Immature natural killer cell (primary cell): ENCODE measurements at regions not wholly inside any gene's neighbourhood (a gene's known extent, or its start where the extent isn't known, plus 50 kb on each side); places are given as distances from the start of the nearest gene placed in this dataset.
"Not testable (repeated sequence)": the region's sequence is repeated elsewhere in the genome, so short reads cannot be mapped to it uniquely, and the experiment has no call there.

Experiments
- DNase-seq, 3 donors: peaks; one replicate each; pipeline ENCODE4 v3.0.0; 2022; ENCODE audit warnings: mixed read lengths in 1 of 3
- H3K27ac Mint-ChIP-seq, 6 donors: one replicate each; pipeline ENCODE4 v1.8.0; 2020; ENCODE audit warnings: mixed read lengths in 6 of 6, mild to moderate bottlenecking in 5 of 6, inconsistent platforms in 4 of 6, moderate library complexity in 3 of 6
- H3K27me3 Mint-ChIP-seq, 3 donors: one replicate each; pipeline ENCODE4 v1.8.0; 2020 to 2021; ENCODE audit warnings: low read depth in 3 of 3, mild to moderate bottlenecking in 3 of 3, mixed read lengths in 3 of 3, moderate library complexity in 3 of 3, inconsistent platforms in 1 of 3
- H3K36me3 Mint-ChIP-seq, 3 donors: one replicate each; pipeline ENCODE4 v1.8.0; 2020; ENCODE audit warnings: mixed read lengths in 3 of 3, inconsistent platforms in 2 of 3, mild to moderate bottlenecking in 2 of 3
- H3K4me1 Mint-ChIP-seq, 2 donors: one replicate each; pipeline ENCODE4 v1.8.0; 2020; ENCODE audit warnings: inconsistent platforms in 2 of 2, mild to moderate bottlenecking in 2 of 2, mixed read lengths in 2 of 2, moderate library complexity in 1 of 2
- H3K4me3 Mint-ChIP-seq, 5 donors: one replicate each; pipeline ENCODE4 v1.8.0; 2020; ENCODE audit warnings: mild to moderate bottlenecking in 5 of 5, mixed read lengths in 5 of 5, inconsistent platforms in 3 of 5, moderate library complexity in 3 of 5
- H3K9me3 Mint-ChIP-seq, 6 donors: one replicate each; pipeline ENCODE4 v1.8.0; 2020; ENCODE audit warnings: mild to moderate bottlenecking in 6 of 6, mixed read lengths in 6 of 6, inconsistent platforms in 4 of 6, moderate library complexity in 3 of 6

DNA sequence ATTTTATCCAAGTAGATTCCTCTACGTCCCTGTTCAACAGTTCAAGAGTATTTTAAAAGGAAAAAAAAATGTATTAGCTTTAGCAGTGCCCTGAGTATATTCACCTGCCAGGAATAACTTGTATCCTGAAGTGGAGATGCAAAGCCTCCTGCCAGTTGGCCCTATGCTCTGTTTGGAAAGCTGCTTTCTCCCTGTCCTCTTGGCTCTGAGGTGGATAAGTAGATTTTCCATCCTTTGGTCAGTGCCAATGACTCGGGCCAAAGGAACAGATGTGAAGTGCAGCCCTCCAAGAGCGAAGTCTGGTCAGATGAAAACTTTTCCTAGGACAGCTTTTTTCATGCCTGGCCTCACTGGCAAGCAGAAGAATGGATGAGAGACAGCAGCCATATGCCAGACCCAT lies 839.9 kb upstream of the TENM4 start:
- no peaks in the 10 kb centered on the region for H3K4me1 Mint-ChIP-seq
- no peak overlapping the region for H3K27ac Mint-ChIP-seq
- H3K4me3 Mint-ChIP-seq: no peak overlapping the region
- H3K27me3 Mint-ChIP-seq: no peaks in the 10 kb centered on the region
- H3K9me3 Mint-ChIP-seq: peaks cover 9 to 32% (median 18%) of the 10 kb centered on the region in 6 donors
- no peak for DNase-seq
- H3K36me3 Mint-ChIP-seq: no peaks in the 10 kb centered on the region

DNA sequence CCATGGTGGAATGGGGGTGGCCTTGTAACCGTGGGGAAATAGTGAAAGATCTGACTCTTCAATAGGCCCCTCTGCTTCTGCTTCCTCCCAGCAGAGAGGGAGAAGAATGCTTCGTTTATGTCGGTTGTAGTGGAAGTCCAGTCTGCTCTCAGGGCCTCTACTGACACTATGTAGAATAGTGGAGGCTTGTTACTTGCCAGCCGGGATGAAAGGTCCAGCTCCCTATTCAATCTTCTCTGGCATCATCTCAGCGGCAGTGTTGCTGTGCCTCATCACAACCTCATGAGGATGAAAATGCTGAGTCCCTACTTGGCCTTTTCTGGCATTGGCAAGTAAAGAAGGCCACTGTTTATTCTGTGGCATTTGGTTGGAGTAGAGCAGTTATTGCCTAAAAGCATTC lies 820.9 kb upstream of the TENM4 start:
- peaks cover 0 to 5% (median 0%) of the 10 kb centered on the region in 3 donors for H3K27me3 Mint-ChIP-seq
- H3K36me3 Mint-ChIP-seq: no peaks in the 10 kb centered on the region
- H3K4me1 Mint-ChIP-seq: no peaks in the 10 kb centered on the region
- H3K9me3 Mint-ChIP-seq: peaks cover 7 to 42% (median 22%) of the 10 kb centered on the region in 6 donors
- no peak overlapping the region for H3K4me3 Mint-ChIP-seq
- no peak for DNase-seq
- no peak overlapping the region for H3K27ac Mint-ChIP-seq

DNA sequence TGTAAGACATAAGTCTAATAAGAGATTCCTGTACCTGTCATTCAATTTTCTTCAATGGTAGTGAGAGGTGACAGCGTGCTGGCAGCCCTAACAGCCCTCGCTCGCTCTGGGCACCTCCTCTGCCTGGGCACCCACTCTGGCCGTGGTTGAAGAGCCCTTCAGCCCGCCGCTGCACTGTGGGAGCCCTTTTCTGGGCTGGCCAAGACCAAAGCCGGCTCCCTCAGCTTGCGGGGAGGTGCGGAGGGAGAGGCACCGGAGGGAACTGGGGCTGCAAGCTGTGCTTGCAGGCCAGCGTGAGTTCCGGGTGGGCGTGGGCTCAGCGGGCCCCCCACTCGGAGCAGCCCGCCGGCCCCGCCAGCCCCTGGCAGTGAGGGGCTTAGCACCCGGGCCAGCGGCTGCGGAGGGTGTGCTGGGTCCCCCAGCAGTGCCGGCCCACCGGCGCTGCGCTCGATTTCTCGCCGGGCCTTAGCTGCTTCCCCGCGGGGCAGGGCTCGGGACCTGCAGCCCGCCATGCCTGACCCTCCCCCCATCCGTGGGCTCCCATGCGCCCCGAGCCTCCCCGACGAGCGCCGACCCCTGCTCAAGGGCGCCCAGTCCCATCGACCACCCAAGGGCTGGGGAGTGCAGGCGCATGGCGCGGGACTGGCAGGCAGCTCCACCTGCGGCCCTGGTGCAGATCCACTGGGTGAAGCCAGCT lies 816.6 kb upstream of the TENM4 start:
- H3K27ac Mint-ChIP-seq, DNase-seq, H3K4me3 Mint-ChIP-seq, H3K36me3 Mint-ChIP-seq, H3K27me3 Mint-ChIP-seq, H3K4me1 Mint-ChIP-seq: not testable (repeated sequence)
- H3K9me3 Mint-ChIP-seq: peaks cover 8 to 46% (median 27%) of the 10 kb centered on the region in 6 donors

DNA sequence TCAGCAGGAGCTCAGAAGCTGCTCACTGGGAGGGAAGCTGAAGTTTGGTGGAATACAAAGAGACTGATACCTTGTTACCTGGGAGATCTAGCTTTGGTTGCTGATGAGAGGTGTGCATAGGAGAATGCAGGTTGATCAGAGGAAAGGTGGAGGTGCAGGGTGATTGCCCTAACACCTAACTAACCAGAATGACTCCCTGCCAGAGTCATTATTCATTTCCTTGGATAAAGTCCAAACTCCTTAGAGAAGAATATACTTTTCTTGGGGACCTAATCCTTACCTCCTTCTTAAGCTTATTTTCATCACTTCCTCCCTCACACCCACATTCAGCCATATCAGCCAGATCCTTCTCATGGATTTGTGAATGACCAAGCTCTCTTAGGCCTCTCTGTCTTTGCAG lies 814.2 kb upstream of the TENM4 start:
- Mint-ChIP-seq H3K36me3 (no peaks in the 10 kb centered on the region), H3K4me3 (no peak overlapping the region), H3K4me1 (no peaks in the 10 kb centered on the region), H3K27ac (no peak overlapping the region), H3K9me3 (peaks cover 6 to 38% (median 21%) of the 10 kb centered on the region in 6 donors), H3K27me3 (peaks cover 0 to 4% (median 0%) of the 10 kb centered on the region in 3 donors)
- no peak for DNase-seq

DNA sequence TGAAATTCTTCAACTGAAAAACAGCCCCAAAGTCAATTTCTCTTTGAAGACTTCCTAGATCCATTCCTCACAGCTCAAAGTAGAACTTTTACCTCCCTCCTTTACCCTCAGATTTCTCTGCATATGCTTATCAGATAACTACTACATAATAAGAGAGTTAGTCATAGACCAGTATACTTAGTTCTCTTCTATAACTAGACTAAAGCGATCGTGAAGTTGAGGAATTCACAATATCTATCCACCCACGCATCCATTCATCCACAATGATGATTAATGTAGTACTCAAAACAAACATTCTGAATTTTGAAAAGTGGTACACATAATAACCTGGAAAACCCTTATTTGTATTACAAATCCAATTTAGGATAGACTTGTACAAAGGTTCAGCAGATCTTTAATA lies 800.9 kb upstream of the TENM4 start:
- H3K27ac Mint-ChIP-seq: no peak overlapping the region
- peaks cover 17 to 69% (median 24%) of the 10 kb centered on the region in 6 donors for H3K9me3 Mint-ChIP-seq
- H3K36me3 Mint-ChIP-seq: no peaks in the 10 kb centered on the region
- H3K4me1 Mint-ChIP-seq: no peaks in the 10 kb centered on the region
- no peak overlapping the region for H3K4me3 Mint-ChIP-seq
- no peak for DNase-seq
- peaks cover 0 to 1% (median 0%) of the 10 kb centered on the region in 3 donors for H3K27me3 Mint-ChIP-seq

DNA sequence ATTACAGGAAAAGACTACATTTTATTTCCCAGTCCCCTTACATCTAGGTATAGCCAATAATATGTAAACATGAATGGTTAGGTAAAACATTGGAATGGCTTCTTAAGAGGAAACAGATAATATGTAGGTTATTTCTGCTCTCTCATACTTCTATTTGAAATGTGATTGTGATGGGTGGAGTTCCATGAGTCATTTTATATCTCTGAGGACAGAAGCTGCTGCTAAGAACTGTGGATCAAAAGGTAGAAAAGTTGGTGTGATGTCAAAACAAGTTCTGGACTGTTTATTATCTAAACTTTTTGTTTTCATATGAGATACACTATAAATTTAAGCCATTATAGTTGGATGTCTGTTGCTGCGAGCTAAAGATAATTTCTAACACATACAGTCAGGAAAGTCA lies 799.4 kb upstream of the TENM4 start:
- Mint-ChIP-seq H3K4me3 (no peak overlapping the region), H3K27me3 (peaks cover 0 to 1% (median 0%) of the 10 kb centered on the region in 3 donors), H3K9me3 (peaks cover 16 to 64% (median 23%) of the 10 kb centered on the region in 6 donors), H3K36me3 (no peaks in the 10 kb centered on the region), H3K4me1 (no peaks in the 10 kb centered on the region), H3K27ac (no peak overlapping the region)
- DNase-seq: no peak

DNA sequence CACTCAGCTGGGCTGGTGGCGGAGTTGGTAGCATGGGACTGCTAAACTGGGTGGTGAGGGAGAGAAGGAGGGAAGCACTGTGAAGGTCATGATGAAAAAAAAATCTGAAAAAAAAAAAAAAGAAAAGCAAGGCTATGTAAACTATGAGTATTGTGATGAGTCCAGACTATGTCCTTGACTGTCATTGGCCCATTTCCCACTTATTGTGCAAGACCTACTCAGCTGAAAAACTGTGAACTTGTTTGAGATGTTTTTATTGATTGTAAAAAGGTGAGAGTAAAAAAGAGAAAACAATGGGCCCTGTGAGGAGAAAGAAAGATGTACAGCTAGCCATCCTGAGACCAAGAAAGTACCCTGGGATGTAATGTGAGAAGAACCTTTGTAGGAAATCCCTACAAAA lies 798.4 kb upstream of the TENM4 start:
- H3K27me3 Mint-ChIP-seq: peaks cover 0 to 1% (median 0%) of the 10 kb centered on the region in 3 donors

DNA sequence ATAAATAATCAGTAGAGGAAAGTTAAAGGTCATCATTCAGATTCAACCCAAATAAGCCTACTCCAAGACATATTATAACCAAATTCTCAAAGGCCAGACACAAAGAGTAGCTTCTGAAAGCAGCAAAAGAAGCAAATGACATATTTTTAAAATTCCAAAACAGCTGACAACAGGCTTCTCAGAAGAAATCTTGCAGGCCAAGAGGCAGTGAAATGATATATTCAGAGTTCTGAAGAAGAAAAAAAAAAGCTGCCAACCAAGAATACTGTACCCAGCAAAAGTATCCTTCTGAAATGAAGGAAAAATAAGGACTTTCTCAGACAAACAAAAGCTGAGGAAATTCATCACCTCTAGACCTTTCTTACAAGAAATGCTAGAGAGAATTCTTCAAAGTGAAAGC lies 787.1 kb upstream of the TENM4 start:
- Mint-ChIP-seq H3K36me3 (peaks cover 0 to 11% (median 3%) of the 10 kb centered on the region in 3 donors), H3K4me1 (no peaks in the 10 kb centered on the region), H3K27ac (no peak overlapping the region), H3K9me3 (peaks cover 20 to 54% (median 38%) of the 10 kb centered on the region in 6 donors), H3K4me3 (no peak overlapping the region), H3K27me3 (peaks cover 0 to 3% (median 0%) of the 10 kb centered on the region in 3 donors)
- no peak for DNase-seq

More for the DNA sequence above, 798.4 kb upstream of the TENM4 start:
- no peak overlapping the region for H3K27ac Mint-ChIP-seq
- no peak for DNase-seq
- H3K9me3 Mint-ChIP-seq: peaks cover 20 to 64% (median 29%) of the 10 kb centered on the region in 6 donors
- H3K4me1 Mint-ChIP-seq: no peaks in the 10 kb centered on the region
- peaks cover 0 to 4% (median 0%) of the 10 kb centered on the region in 3 donors for H3K36me3 Mint-ChIP-seq
- no peak overlapping the region for H3K4me3 Mint-ChIP-seq

DNA sequence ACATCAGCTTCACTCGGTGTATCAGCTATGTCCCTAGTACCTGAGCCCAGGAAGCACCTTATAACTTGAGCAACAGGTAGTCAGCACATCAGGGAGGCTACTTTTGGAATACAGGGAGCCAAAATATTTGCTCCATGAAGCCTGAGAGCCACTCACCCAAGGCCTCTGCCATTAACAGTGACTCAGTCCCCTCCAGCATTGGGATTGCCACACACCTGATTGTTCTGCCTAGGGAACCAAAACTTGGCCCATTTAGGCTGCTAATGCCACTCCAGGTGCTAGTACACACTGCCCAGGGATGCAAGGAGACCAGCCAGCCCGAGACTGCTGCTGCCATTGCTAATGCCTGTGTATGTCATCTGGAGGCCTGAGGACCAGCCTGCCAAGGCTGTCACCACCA lies 773.6 kb upstream of the TENM4 start:
- Mint-ChIP-seq H3K27ac (no peak overlapping the region), H3K4me3 (no peak overlapping the region), H3K4me1 (no peaks in the 10 kb centered on the region), H3K27me3 (no peaks in the 10 kb centered on the region), H3K36me3 (no peaks in the 10 kb centered on the region), H3K9me3 (peaks cover 6 to 54% (median 32%) of the 10 kb centered on the region in 6 donors)
- DNase-seq: no peak

DNA sequence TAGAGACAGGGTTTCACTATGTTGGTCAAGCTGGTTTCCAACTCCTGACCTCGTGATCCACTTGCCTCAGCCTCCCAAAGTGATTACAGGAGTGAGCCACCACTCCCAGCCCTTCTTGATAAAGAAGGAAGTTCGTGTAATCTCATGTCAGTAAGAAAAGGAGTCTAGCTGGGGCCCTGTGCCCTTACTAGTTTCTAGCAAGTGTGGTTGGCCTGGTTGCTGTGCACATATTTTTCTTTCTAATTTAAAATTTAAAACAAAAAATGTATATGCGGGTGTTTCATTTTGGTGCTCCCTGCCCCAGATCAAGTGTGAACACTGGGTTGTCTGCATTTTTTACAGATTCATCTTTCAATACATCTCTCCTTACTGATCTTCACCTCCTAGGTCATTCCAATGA lies 770.8 kb upstream of the TENM4 start:
- no peaks in the 10 kb centered on the region for H3K4me1 Mint-ChIP-seq
- H3K36me3 Mint-ChIP-seq: no peaks in the 10 kb centered on the region
- no peak for DNase-seq
- H3K27ac Mint-ChIP-seq: no peak overlapping the region
- H3K9me3 Mint-ChIP-seq: peaks cover 10 to 62% (median 33%) of the 10 kb centered on the region in 6 donors
- no peak overlapping the region for H3K4me3 Mint-ChIP-seq
- no peaks in the 10 kb centered on the region for H3K27me3 Mint-ChIP-seq

DNA sequence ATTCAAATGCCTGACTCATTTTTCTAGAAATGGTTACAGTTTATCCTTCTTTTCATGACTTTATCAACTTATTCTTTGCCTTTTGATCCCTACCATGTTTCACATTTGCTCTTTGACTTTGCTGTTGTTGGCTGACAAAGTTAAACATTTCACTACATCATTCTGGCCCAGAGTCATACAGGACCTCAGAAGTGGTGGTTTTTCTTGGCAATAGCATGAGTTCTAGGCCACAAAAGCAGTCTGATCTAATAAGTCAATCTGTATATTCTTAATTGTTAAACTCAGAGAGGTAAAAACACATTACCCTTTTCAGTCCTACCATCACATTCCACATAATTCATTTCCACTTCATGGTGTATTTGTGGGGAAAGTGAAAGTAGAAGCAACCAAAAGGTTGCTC lies 763.2 kb upstream of the TENM4 start:
- Mint-ChIP-seq H3K27me3 (no peaks in the 10 kb centered on the region), H3K9me3 (peaks cover 11 to 26% (median 17%) of the 10 kb centered on the region in 6 donors), H3K36me3 (peaks cover 0 to 4% (median 0%) of the 10 kb centered on the region in 3 donors), H3K4me3 (no peak overlapping the region), H3K4me1 (no peaks in the 10 kb centered on the region), H3K27ac (no peak overlapping the region)
- no peak for DNase-seq

DNA sequence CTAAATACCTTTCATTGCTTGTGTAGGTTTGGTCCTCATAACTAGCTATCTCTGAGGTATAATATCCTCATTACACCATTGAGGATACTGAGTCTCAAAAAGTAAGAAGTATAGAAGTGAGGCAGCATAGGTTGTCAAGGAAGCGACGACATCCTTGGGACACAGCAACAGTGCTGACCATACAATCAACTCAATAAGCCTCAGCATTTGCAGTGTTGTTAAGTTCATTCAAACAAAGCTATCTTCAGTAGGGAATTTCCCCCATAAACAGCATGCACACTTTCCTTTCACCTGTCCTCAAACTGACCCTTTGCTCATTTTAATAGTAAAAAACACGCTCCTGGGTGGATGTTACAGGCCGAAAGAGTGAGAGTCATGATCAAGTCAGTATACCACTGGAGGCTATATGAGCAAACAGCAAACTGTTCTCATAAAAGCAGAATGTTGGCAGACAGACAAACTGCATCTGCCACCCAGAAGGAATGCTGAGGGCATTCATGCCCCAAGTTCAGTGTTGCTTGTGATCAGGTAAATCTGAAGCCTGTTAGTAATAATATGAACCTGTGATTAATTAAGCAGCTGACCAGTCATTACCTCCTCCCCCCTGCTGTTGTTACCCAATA lies 756.2 kb upstream of the TENM4 start:
- Mint-ChIP-seq H3K27me3 (peaks cover 0 to 3% (median 0%) of the 10 kb centered on the region in 3 donors), H3K4me1 (no peaks in the 10 kb centered on the region), H3K36me3 (peaks cover 0 to 3% (median 0%) of the 10 kb centered on the region in 3 donors), H3K4me3 (no peak overlapping the region), H3K9me3 (peaks cover 0 to 23% (median 15%) of the 10 kb centered on the region in 6 donors), H3K27ac (no peak overlapping the region)
- no peak for DNase-seq

DNA sequence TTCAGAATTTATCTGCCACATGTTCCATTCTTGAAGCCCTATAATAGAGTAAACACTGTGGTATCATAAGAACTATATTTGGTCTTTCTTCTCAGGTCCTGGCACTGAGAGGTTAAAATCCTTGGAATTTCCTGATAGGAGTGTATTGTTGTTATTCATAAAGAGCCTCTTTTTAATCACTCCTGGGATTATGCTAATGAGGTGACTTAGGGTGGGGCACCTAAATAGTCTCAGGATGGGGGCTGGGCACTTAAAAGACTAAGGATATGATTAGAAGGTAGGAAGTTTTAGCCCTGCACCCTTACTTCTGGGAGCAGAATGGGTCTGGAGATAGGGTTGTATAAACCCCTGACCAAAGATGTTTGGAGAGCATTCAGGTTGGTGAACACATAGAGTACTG lies 755.2 kb upstream of the TENM4 start:
- no peaks in the 10 kb centered on the region for H3K4me1 Mint-ChIP-seq
- no peak overlapping the region for H3K27ac Mint-ChIP-seq
- no peak for DNase-seq
- H3K27me3 Mint-ChIP-seq: peaks cover 0 to 3% (median 0%) of the 10 kb centered on the region in 3 donors
- peaks cover 3 to 26% (median 17%) of the 10 kb centered on the region in 6 donors for H3K9me3 Mint-ChIP-seq
- no peak overlapping the region for H3K4me3 Mint-ChIP-seq
- H3K36me3 Mint-ChIP-seq: peaks cover 0 to 3% (median 0%) of the 10 kb centered on the region in 3 donors

DNA sequence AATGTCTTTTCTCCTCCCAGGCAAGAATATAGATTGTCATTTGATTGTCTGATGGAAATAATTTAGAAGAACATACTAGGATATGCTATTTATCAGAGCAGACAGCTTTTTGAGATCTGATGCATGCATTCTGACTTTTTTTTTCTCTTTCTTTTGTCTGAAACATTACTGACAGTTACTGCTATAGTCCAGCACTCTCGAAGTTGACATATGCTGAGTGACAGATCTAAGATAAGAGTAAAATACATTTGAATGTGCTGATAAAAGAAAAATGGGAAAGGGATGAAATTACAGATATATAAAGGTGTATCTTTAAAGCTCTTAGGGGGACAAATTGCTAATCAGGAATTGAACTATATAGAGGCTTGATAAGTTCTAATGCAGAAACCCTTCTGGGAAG lies 753.8 kb upstream of the TENM4 start:
- Mint-ChIP-seq H3K9me3 (peaks cover 6 to 28% (median 15%) of the 10 kb centered on the region in 6 donors), H3K4me1 (no peaks in the 10 kb centered on the region), H3K4me3 (no peak overlapping the region), H3K27me3 (peaks cover 0 to 3% (median 0%) of the 10 kb centered on the region in 3 donors), H3K36me3 (peaks cover 0 to 3% (median 0%) of the 10 kb centered on the region in 3 donors), H3K27ac (no peak overlapping the region)
- no peak for DNase-seq
